Liver (tissue), 8 donors: ENCODE measurements at regions not wholly inside any gene's neighbourhood (a gene's known extent, or its start where the extent isn't known, plus 50 kb on each side); places are given as distances from the start of the nearest gene placed in this dataset.

Source experiments
- DNase-seq: peaks from one replicate; pipeline ENCODE4 v3.0.0-alpha.2; 2017; ENCODE audit warnings: low spot score
- H3K27ac ChIP-seq, 2 donors: one replicate each; pipeline ENCODE4 v1.7.0; 2013; ENCODE audit warnings: inconsistent platforms in 2 of 2, low read length in 2 of 2, control low read depth in 1 of 2, low read depth in 1 of 2, mild to moderate bottlenecking in 1 of 2
- H3K27me3 ChIP-seq, 4 donors: one replicate each; pipeline versions ENCODE4 v1.6.1 to v1.7.0; 2013; ENCODE audit warnings: low read length in 3 of 4, inconsistent platforms in 1 of 4, mild to moderate bottlenecking in 1 of 4, moderate library complexity in 1 of 4; ENCODE audit not compliant: control insufficient read depth in 4 of 4, insufficient read depth in 4 of 4
- H3K36me3 ChIP-seq, 4 donors: one replicate each; pipeline versions ENCODE4 v1.6.1 to v1.7.0; 2013; ENCODE audit warnings: low read length in 3 of 4, mild to moderate bottlenecking in 3 of 4, low read depth in 1 of 4, moderate library complexity in 1 of 4; ENCODE audit not compliant: control insufficient read depth in 4 of 4, insufficient read depth in 3 of 4
- H3K4me1 ChIP-seq, 4 donors: one replicate each; pipeline versions ENCODE4 v1.6.1 to v1.7.0; 2013; ENCODE audit warnings: low read length in 3 of 4, mild to moderate bottlenecking in 3 of 4, moderate library complexity in 1 of 4; ENCODE audit not compliant: control insufficient read depth in 4 of 4, insufficient read depth in 4 of 4
- H3K4me3 ChIP-seq, 3 donors: one replicate each; pipeline versions ENCODE4 v1.6.1 to v1.7.0; 2013; ENCODE audit warnings: low read length in 3 of 3, control low read depth in 1 of 3, low read depth in 1 of 3, mild to moderate bottlenecking in 1 of 3
- H3K9ac ChIP-seq, 2 donors: one replicate each; pipeline ENCODE4 v1.7.0; 2013; ENCODE audit warnings: low read length in 2 of 2, mild to moderate bottlenecking in 2 of 2, moderate library complexity in 2 of 2, control low read depth in 1 of 2, low read depth in 1 of 2
- H3K9me3 ChIP-seq, 4 donors: one replicate each; pipeline versions ENCODE4 v1.6.1 to v1.7.0; 2013; ENCODE audit warnings: low read length in 3 of 4; ENCODE audit not compliant: control insufficient read depth in 4 of 4
- EGR1 ChIP-seq, 2 donors: IDR thresholded peaks; 2 replicates each; pipeline ENCODE4 v1.6.1; 2016 to 2018; ENCODE audit warnings: antibody characterized with exemption in 2 of 2, low read depth in 2 of 2
- FOXA1 ChIP-seq: IDR thresholded peaks from 2 replicates; pipeline ENCODE4 v1.6.1; 2016; ENCODE audit warnings: antibody characterized with exemption
- FOXA2 ChIP-seq: IDR thresholded peaks from 2 replicates; pipeline ENCODE4 v1.6.1; 2016; ENCODE audit warnings: antibody characterized with exemption
- GABPA ChIP-seq, 2 donors: IDR thresholded peaks in 1 of 2; conservative IDR thresholded peaks in 1 of 2; 2 replicates each; pipeline ENCODE4 v1.6.1; 2016; ENCODE audit warnings: antibody characterized with exemption in 2 of 2, mild to moderate bottlenecking in 1 of 2, moderate library complexity in 1 of 2
- HNF4A ChIP-seq, 2 donors: conservative IDR thresholded peaks; 2 replicates each; pipeline ENCODE4 v1.6.1; 2016; ENCODE audit warnings: antibody characterized with exemption in 2 of 2, mild to moderate bottlenecking in 2 of 2
- HNF4G ChIP-seq: IDR thresholded peaks from 2 replicates; pipeline ENCODE4 v1.6.1; 2016; ENCODE audit warnings: antibody characterized with exemption
- JUND ChIP-seq, 2 donors: IDR thresholded peaks; 2 replicates each; pipeline ENCODE4 v1.6.1; 2016; ENCODE audit warnings: antibody characterized with exemption in 2 of 2
- NR2F2 ChIP-seq: IDR thresholded peaks from 2 replicates; pipeline ENCODE4 v1.6.1; 2016; ENCODE audit warnings: antibody characterized with exemption
- RAD21 ChIP-seq, 2 donors: IDR thresholded peaks; 2 replicates each; pipeline ENCODE4 v1.6.1; 2016; ENCODE audit warnings: antibody characterized with exemption in 2 of 2, mild to moderate bottlenecking in 2 of 2
- RXRA ChIP-seq, 2 donors: IDR thresholded peaks; 2 replicates each; pipeline ENCODE4 v1.6.1; 2017 to 2018; ENCODE audit warnings: antibody characterized with exemption in 2 of 2, mild to moderate bottlenecking in 1 of 2
- SP1 ChIP-seq: IDR thresholded peaks from 2 replicates; pipeline ENCODE4 v1.6.1; 2018; ENCODE audit warnings: antibody characterized with exemption, mild to moderate bottlenecking
- TAF1 ChIP-seq: conservative IDR thresholded peaks from 2 replicates; pipeline ENCODE4 v1.6.1; 2016; ENCODE audit warnings: antibody characterized with exemption, mild to moderate bottlenecking
- YY1 ChIP-seq: IDR thresholded peaks from 2 replicates; pipeline ENCODE4 v1.6.1; 2016; ENCODE audit warnings: antibody characterized with exemption, mild to moderate bottlenecking
- WGBS: extraction: QIAGEN DNeasy Blood & Tissue Kit; methylation state at CpG from one replicate; pipeline ENCODE4 v1.1.7; 2013; 5-methylcytosine and 5-hydroxymethylcytosine counted together
- TF ChIP-seq, protein P1 (sequence below): IDR thresholded peaks from 2 replicates; pipeline ENCODE4 v1.6.1; 2016; ENCODE audit warnings: antibody characterized with exemption, mild to moderate bottlenecking
- TF ChIP-seq, protein P2 (sequence below): fragments of 150-350 bp; IDR thresholded peaks from 2 replicates; pipeline ENCODE4 v1.5.1; 2017; ENCODE audit warnings: improper control_type of control experiment, low read depth, low read length; ENCODE audit not compliant: missing input control
- TF ChIP-seq, protein P3 (sequence below): IDR thresholded peaks from 2 replicates; pipeline ENCODE4 v1.6.1; 2016; ENCODE audit warnings: antibody characterized with exemption
- TF ChIP-seq, protein P4 (sequence below): IDR thresholded peaks from 2 replicates; pipeline ENCODE4 v1.6.1; 2016; ENCODE audit warnings: antibody characterized with exemption
- TF ChIP-seq, protein P5 (sequence below): IDR thresholded peaks from 2 replicates; pipeline ENCODE4 v1.6.1; 2016; ENCODE audit warnings: antibody characterized with exemption
- donor health status: healthy.
- donor health status: healthy.
- donor health status: healthy.
- donor health status: healthy.
- donor health status: healthy.

DNA sequence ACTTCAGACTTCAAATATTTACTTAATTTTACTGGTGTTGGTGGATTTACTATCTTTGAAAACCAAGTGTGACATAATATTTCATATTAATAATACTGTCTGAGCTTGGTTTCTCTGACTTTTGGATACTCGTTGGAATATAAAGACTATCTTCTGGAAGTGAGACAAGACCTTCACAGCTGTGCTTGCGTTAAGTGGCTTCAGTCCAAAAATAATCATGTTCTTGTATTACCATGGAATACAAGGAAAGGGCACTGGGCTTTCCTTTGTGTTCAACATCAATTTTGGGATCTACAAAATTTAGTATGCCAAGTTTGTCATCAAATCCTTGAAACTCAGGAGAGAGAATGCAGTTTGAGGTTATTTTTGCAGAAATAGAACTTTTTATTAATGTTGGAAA lies 712.4 kb upstream of the LCORL start:
- H3K27ac ChIP-seq = no peak overlapping the region
- no peak overlapping the region for H3K9ac ChIP-seq
- DNase-seq = no peak
- no peak overlapping the region for H3K4me3 ChIP-seq
- no peaks in the 10 kb centered on the region for H3K36me3 ChIP-seq
- H3K9me3 ChIP-seq = no peaks in the 10 kb centered on the region
- WGBS = 58% methylated on average over 2 of the region's 2 CpGs
- H3K4me1 ChIP-seq = no peaks in the 10 kb centered on the region
- no peaks in the 10 kb centered on the region for H3K27me3 ChIP-seq
- TF ChIP-seq RXRA (IDR thresholded peaks at IDR 0.05) (no peak), FOXA2 (no peak), GABPA (IDR thresholded peaks at IDR 0.05 in 1 of 2, conservative IDR thresholded peaks at IDR 0.05 in 1 of 2) (no peak), YY1 (no peak), TAF1 (no peak), FOXA1 (no peak), EGR1 (IDR thresholded peaks at IDR 0.05; ENCODE audit: low read depth in 2 of 2) (no peak), NR2F2 (no peak), JUND (IDR thresholded peaks at IDR 0.05) (no peak)
- TF ChIP-seq, protein P1, sequence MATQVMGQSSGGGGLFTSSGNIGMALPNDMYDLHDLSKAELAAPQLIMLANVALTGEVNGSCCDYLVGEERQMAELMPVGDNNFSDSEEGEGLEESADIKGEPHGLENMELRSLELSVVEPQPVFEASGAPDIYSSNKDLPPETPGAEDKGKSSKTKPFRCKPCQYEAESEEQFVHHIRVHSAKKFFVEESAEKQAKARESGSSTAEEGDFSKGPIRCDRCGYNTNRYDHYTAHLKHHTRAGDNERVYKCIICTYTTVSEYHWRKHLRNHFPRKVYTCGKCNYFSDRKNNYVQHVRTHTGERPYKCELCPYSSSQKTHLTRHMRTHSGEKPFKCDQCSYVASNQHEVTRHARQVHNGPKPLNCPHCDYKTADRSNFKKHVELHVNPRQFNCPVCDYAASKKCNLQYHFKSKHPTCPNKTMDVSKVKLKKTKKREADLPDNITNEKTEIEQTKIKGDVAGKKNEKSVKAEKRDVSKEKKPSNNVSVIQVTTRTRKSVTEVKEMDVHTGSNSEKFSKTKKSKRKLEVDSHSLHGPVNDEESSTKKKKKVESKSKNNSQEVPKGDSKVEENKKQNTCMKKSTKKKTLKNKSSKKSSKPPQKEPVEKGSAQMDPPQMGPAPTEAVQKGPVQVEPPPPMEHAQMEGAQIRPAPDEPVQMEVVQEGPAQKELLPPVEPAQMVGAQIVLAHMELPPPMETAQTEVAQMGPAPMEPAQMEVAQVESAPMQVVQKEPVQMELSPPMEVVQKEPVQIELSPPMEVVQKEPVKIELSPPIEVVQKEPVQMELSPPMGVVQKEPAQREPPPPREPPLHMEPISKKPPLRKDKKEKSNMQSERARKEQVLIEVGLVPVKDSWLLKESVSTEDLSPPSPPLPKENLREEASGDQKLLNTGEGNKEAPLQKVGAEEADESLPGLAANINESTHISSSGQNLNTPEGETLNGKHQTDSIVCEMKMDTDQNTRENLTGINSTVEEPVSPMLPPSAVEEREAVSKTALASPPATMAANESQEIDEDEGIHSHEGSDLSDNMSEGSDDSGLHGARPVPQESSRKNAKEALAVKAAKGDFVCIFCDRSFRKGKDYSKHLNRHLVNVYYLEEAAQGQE = no peak
- TF ChIP-seq, protein P2, sequence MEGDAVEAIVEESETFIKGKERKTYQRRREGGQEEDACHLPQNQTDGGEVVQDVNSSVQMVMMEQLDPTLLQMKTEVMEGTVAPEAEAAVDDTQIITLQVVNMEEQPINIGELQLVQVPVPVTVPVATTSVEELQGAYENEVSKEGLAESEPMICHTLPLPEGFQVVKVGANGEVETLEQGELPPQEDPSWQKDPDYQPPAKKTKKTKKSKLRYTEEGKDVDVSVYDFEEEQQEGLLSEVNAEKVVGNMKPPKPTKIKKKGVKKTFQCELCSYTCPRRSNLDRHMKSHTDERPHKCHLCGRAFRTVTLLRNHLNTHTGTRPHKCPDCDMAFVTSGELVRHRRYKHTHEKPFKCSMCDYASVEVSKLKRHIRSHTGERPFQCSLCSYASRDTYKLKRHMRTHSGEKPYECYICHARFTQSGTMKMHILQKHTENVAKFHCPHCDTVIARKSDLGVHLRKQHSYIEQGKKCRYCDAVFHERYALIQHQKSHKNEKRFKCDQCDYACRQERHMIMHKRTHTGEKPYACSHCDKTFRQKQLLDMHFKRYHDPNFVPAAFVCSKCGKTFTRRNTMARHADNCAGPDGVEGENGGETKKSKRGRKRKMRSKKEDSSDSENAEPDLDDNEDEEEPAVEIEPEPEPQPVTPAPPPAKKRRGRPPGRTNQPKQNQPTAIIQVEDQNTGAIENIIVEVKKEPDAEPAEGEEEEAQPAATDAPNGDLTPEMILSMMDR = no peak

DNA sequence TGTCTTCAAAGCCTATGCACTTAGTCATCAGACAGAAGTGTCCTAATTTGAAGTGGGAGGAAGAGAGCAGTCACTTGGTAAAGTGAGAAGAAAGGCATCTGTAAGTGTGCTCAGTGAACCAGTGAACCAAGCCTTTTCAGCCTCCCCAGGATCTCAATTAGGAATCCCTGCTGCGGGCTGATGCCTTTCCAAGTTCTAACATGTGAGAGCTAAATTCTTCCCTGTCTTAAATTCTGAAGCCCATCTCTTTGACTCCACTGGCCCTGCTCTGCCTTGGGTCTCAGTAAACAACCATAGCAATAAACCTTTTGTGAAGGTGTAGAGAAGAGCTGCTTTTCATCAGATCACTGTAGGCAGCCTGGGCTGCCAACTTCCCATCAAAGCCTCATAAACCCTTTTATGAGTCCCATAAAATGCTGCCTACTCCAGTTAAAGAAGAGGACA lies 701.2 kb upstream of the LCORL start:
- 55% methylated on average over 1 of the region's 1 CpG for WGBS
- no peak for DNase-seq

More for the DNA sequence above, 701.2 kb upstream of the LCORL start:
- H3K9ac ChIP-seq = no peak overlapping the region
- H3K36me3 ChIP-seq = no peaks in the 10 kb centered on the region
- no peaks in the 10 kb centered on the region for H3K4me1 ChIP-seq
- H3K27me3 ChIP-seq = peaks cover 0 to 2% (median 1%) of the 10 kb centered on the region in 4 donors
- H3K27ac ChIP-seq = no peak overlapping the region
- TF ChIP-seq FOXA2 = no peak
- TF ChIP-seq NR2F2 = no peak
- no peak for TF ChIP-seq EGR1 (IDR thresholded peaks at IDR 0.05; ENCODE audit: low read depth in 2 of 2)
- no peak for TF ChIP-seq FOXA1
- TF ChIP-seq, protein P3, sequence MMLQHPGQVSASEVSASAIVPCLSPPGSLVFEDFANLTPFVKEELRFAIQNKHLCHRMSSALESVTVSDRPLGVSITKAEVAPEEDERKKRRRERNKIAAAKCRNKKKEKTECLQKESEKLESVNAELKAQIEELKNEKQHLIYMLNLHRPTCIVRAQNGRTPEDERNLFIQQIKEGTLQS = no peak
- TF ChIP-seq, protein P4, sequence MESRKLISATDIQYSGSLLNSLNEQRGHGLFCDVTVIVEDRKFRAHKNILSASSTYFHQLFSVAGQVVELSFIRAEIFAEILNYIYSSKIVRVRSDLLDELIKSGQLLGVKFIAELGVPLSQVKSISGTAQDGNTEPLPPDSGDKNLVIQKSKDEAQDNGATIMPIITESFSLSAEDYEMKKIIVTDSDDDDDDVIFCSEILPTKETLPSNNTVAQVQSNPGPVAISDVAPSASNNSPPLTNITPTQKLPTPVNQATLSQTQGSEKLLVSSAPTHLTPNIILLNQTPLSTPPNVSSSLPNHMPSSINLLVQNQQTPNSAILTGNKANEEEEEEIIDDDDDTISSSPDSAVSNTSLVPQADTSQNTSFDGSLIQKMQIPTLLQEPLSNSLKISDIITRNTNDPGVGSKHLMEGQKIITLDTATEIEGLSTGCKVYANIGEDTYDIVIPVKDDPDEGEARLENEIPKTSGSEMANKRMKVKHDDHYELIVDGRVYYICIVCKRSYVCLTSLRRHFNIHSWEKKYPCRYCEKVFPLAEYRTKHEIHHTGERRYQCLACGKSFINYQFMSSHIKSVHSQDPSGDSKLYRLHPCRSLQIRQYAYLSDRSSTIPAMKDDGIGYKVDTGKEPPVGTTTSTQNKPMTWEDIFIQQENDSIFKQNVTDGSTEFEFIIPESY = no peak
- TF ChIP-seq, protein P5, sequence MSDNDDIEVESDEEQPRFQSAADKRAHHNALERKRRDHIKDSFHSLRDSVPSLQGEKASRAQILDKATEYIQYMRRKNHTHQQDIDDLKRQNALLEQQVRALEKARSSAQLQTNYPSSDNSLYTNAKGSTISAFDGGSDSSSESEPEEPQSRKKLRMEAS = no peak
- no peak for TF ChIP-seq RXRA (IDR thresholded peaks at IDR 0.05)
- no peak for TF ChIP-seq HNF4A (conservative IDR thresholded peaks at IDR 0.05)
- no peak for TF ChIP-seq HNF4G
- TF ChIP-seq, protein P2 = no peak
- TF ChIP-seq GABPA (IDR thresholded peaks at IDR 0.05 in 1 of 2, conservative IDR thresholded peaks at IDR 0.05 in 1 of 2) = no peak
- TF ChIP-seq JUND (IDR thresholded peaks at IDR 0.05) = no peak
- TF ChIP-seq TAF1 = no peak
- TF ChIP-seq, protein P1 = no peak
- no peak for TF ChIP-seq RAD21 (IDR thresholded peaks at IDR 0.05)
- TF ChIP-seq SP1 = no peak
- no peak for TF ChIP-seq YY1
- H3K4me3 ChIP-seq = no peak overlapping the region
- H3K9me3 ChIP-seq = no peaks in the 10 kb centered on the region
